Activated B cell treated with CpG ODN at 0.5 μM for 24 hours (primary cell): ENCODE measurements at regions not wholly inside any gene's neighbourhood (a gene's known extent, or its start where the extent isn't known, plus 50 kb on each side); places are given as distances from the start of the nearest gene placed in this dataset.

Experiments
- ATAC-seq: fragments of 200-7000 bp; cut with Tn5 transposase; one replicate; pipeline ENCODE4 v1.10.0; 2021; ENCODE audit warnings: low read depth, mild to moderate bottlenecking, moderate library complexity
- CTCF ChIA-PET: fragments of 350-600 bp; sonication (Branson Sonifier 250); formaldehyde crosslinking; loops from one replicate; lab custom pipeline; 2021; ENCODE audit warnings: antibody characterized with exemption; lab: Charles Lee
- POLR2A ChIA-PET: fragments of 350-600 bp; sonication (Branson Sonifier 250); formaldehyde crosslinking; loops from one replicate; lab custom pipeline; 2021; ENCODE audit warnings: antibody characterized with exemption; lab: Charles Lee
- DNase-seq: peaks from one replicate; pipeline ENCODE4 v3.0.0; 2022
- H3K27ac Mint-ChIP-seq: one replicate; pipeline ENCODE4 v1.8.0; 2020; ENCODE audit warnings: mixed read lengths
- H3K27me3 Mint-ChIP-seq: one replicate; pipeline ENCODE4 v1.8.0; 2021; ENCODE audit warnings: mixed read lengths
- H3K36me3 Mint-ChIP-seq: one replicate; pipeline ENCODE4 v1.8.0; 2021; ENCODE audit warnings: low read depth, mixed read lengths
- H3K4me1 Mint-ChIP-seq: one replicate; pipeline ENCODE4 v1.8.0; 2021; ENCODE audit warnings: mixed read lengths
- H3K4me3 Mint-ChIP-seq: one replicate; pipeline ENCODE4 v1.8.0; 2020; ENCODE audit warnings: mild to moderate bottlenecking, mixed read lengths
- H3K9me3 Mint-ChIP-seq: one replicate; pipeline ENCODE4 v1.8.0; 2020; ENCODE audit warnings: mixed read lengths
- intact Hi-C: fragments of 100-400 bp; cut with micrococcal nuclease; formaldehyde crosslinking; loops from one replicate; pipeline ENCODE4 v1.15.1; 2024
- TF ChIP-seq, protein P1 (sequence below): fragments of 200-600 bp; IDR thresholded peaks from one replicate; pipeline ENCODE4 v1.8.0; 2022; ENCODE audit warnings: antibody characterized with exemption, mild to moderate bottlenecking

DNA sequence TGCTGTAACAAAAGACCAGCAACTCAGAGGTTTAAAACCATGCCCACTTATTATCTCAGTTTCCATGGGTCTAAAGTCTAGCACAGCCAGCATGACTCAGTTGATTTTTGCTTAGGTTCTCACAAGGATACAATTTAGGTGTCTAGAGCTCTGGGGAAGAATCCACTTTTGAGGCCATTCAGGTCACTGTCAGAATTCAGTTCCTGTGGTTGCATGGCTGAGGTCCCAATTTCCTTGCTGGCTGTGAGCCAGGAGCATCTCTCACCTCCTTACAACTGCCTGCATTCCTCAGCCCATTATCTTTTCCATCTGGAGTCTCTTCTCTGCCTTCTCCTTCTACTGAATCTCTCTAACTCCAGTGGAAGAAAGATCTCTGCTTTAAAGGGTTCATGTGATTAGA is 240.5 kb upstream of the CFAP20DC start:
- H3K36me3 Mint-ChIP-seq, result peaks cover 1% of the 10 kb centered on the region

DNA sequence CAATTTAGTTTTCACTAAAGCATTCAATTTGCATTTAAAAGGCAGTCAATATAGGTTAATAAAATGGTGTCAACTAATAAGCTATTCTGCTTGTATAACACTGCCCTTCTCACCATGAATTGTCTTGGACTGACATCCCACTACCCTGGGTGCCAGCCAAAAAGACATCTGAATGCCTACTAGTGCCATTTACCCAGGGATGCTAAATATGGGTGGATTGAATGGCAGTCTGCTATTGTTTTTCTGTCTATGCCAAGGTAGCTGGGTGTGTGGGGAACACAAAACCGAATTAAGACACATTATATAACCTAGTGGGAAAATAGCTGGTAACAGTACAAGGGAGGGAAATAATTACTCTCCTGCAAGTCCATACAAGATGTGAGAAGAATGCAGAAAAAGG is 240.0 kb upstream of the CFAP20DC start:
- intact Hi-C loops, result no loop called here
- Mint-ChIP-seq H3K27me3 (no peaks in the 10 kb centered on the region), H3K9me3 (peaks cover 6% of the 10 kb centered on the region), H3K4me3 (no peak overlapping the region), H3K4me1 (no peaks in the 10 kb centered on the region), H3K36me3 (peaks cover 1% of the 10 kb centered on the region), H3K27ac (no peak overlapping the region)
- no peak for ATAC-seq
- CTCF ChIA-PET, result no interaction called here
- POLR2A ChIA-PET, result no interaction called here
- DNase-seq, result no peak
- TF ChIP-seq, protein P1, sequence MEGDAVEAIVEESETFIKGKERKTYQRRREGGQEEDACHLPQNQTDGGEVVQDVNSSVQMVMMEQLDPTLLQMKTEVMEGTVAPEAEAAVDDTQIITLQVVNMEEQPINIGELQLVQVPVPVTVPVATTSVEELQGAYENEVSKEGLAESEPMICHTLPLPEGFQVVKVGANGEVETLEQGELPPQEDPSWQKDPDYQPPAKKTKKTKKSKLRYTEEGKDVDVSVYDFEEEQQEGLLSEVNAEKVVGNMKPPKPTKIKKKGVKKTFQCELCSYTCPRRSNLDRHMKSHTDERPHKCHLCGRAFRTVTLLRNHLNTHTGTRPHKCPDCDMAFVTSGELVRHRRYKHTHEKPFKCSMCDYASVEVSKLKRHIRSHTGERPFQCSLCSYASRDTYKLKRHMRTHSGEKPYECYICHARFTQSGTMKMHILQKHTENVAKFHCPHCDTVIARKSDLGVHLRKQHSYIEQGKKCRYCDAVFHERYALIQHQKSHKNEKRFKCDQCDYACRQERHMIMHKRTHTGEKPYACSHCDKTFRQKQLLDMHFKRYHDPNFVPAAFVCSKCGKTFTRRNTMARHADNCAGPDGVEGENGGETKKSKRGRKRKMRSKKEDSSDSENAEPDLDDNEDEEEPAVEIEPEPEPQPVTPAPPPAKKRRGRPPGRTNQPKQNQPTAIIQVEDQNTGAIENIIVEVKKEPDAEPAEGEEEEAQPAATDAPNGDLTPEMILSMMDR, result no peak

More for the DNA sequence above, 240.5 kb upstream of the CFAP20DC start:
- TF ChIP-seq, protein P1, result no peak
- H3K9me3 Mint-ChIP-seq, result peaks cover 6% of the 10 kb centered on the region
- intact Hi-C loops, result no loop called here
- H3K27me3 Mint-ChIP-seq, result no peaks in the 10 kb centered on the region
- H3K4me1 Mint-ChIP-seq, result no peaks in the 10 kb centered on the region
- ATAC-seq, result no peak
- H3K27ac Mint-ChIP-seq, result no peak overlapping the region
- ChIA-PET POLR2A (no interaction called here), CTCF (no interaction called here)
- DNase-seq, result no peak
- no peak overlapping the region for H3K4me3 Mint-ChIP-seq

DNA sequence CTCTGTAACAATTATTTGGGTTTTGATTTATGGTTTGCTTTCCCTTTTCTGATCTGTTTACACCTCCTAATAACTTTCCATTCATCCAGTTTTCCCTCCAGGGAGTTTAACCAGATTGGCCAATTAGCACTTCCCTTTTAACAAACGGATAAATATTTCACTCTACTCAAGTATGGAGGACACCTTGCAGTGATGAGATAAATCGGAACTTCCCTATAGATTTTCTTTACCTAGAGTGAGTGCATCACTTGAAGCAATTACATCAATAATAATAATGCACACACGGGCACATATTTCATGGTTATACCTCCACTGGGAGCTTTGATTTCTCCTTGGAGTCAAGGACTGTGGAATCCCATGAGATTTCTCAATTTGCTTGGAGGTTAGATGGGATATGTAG is 239.1 kb upstream of the CFAP20DC start:
- Mint-ChIP-seq H3K36me3 (peaks cover 1% of the 10 kb centered on the region), H3K4me1 (no peaks in the 10 kb centered on the region), H3K4me3 (no peak overlapping the region), H3K9me3 (peaks cover 3% of the 10 kb centered on the region), H3K27ac (no peak overlapping the region), H3K27me3 (no peaks in the 10 kb centered on the region)
- ATAC-seq (no peak), DNase-seq (no peak)
- TF ChIP-seq, protein P1, result no peak
- CTCF ChIA-PET, result no interaction called here
- intact Hi-C loops, result no loop called here
- POLR2A ChIA-PET, result no interaction called here

DNA sequence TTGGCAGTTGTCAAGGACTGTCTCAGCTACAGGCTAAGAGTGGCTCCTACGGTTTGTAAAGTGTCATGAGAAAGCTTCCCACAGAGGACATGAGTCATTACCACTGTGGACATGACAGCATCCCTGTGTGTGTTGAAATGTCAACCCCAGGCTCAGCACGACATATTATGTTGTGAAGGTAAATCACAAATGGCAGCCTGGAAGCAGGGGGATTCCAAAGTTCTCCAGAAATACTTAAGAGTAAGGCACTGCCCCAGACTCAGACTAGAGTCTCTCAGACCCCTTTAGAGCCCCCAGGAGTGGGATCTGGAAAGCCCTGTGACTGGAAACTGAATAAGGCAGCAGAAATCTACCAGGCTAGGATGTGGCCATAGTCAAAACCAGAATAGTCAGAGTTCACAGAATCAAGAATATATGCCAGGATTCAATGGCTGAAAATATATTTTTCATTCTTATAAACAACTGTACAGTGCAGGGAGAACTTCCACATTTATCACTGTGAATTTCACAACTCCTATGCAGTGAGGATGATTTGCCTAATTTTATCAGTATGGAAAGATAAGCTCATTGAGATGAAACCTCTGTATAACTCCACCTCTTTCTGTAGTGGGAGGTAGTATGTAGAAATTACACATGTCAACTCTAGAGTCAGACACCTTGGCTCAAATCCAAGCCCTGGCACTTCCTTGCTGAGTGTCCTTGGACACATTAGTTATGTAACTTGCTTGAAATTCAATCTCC is 237.1 kb upstream of the CFAP20DC start:
- ChIA-PET POLR2A (no interaction called here), CTCF (no interaction called here)
- Mint-ChIP-seq H3K4me1 (no peaks in the 10 kb centered on the region), H3K36me3 (no peaks in the 10 kb centered on the region), H3K27ac (no peak overlapping the region), H3K27me3 (no peaks in the 10 kb centered on the region), H3K4me3 (no peak overlapping the region), H3K9me3 (no peaks in the 10 kb centered on the region)
- no peak for ATAC-seq
- intact Hi-C loops, result no loop called here
- no peak for DNase-seq
- TF ChIP-seq, protein P1, result no peak

DNA sequence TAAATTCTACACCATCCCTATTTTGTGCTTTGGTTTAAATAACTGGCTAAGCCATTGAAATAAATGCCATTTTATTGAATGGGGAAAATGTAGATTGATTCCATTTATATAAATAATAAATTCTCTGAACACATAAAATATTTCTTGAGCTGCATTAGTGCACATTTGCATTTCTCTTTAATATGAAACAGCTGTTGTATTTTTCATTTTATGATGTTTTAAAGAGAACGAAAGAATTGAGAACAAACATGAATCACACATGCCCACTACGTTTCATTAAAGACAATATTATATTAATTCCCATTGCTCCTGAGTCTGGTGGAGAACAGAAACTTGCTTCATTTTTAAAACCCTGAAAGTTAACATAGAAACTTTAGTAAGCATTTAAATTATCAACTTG is 235.7 kb upstream of the CFAP20DC start:
- Mint-ChIP-seq H3K27ac (no peak overlapping the region), H3K36me3 (no peaks in the 10 kb centered on the region), H3K9me3 (no peaks in the 10 kb centered on the region), H3K4me1 (no peaks in the 10 kb centered on the region), H3K4me3 (no peak overlapping the region), H3K27me3 (no peaks in the 10 kb centered on the region)
- TF ChIP-seq, protein P1, result no peak
- DNase-seq (no peak), ATAC-seq (no peak)
- ChIA-PET CTCF (no interaction called here), POLR2A (no interaction called here)
- intact Hi-C loops, result no loop called here
